Right lobe of liver (tissue), 6 donors: ENCODE measurements at regions not wholly inside any gene's neighbourhood (a gene's known extent, or its start where the extent isn't known, plus 50 kb on each side); places are given as distances from the start of the nearest gene placed in this dataset.

Experiments
- ATAC-seq, 4 donors: fragments of 200-7000 bp; cut with Tn5 transposase; one replicate each; pipeline ENCODE4 v1.9.1; 2020; ENCODE audit warnings: mild to moderate bottlenecking in 4 of 4, moderate library complexity in 4 of 4
- DNase-seq, 3 donors: peaks; one replicate each; pipeline ENCODE4 v3.0.0-alpha.2; 2020
- H3K27ac ChIP-seq, 3 donors: fragments of 200-600 bp; one replicate each; pipeline ENCODE4 v1.8.0; 2022
- H3K27me3 ChIP-seq, 2 donors: fragments of 200-600 bp; one replicate each; pipeline ENCODE4 v1.8.0; 2022
- H3K36me3 ChIP-seq, 4 donors: fragments of 200-600 bp; sonication (generic) in 1 of 4; one replicate each; pipeline versions ENCODE4 v1.5.1 to v1.8.0; 2017 to 2022; ENCODE audit warnings: control low read depth in 1 of 4
- H3K4me1 ChIP-seq, 4 donors: fragments of 200-600 bp; sonication (generic) in 1 of 4; one replicate each; pipeline versions ENCODE4 v1.5.1 to v1.8.0; 2017 to 2022; ENCODE audit warnings: control low read depth in 1 of 4
- H3K4me3 ChIP-seq, 3 donors: fragments of 200-600 bp; one replicate each; pipeline ENCODE4 v1.8.0; 2022
- H3K9me3 ChIP-seq, 4 donors: fragments of 200-600 bp; sonication (generic) in 1 of 4; one replicate each; pipeline versions ENCODE4 v1.5.1 to v1.8.0; 2017 to 2022; ENCODE audit warnings: control low read depth in 1 of 4
- POLR2A ChIP-seq: fragments of 450-650 bp; IDR thresholded peaks from one replicate; pipeline ENCODE4 v1.6.1; 2017; ENCODE audit warnings: antibody characterized with exemption, mild to moderate bottlenecking
- WGBS: methylation state at CpG from one replicate; pipeline ENCODE4 v1.1.6; 2018; ENCODE audit warnings: low coverage, low lambda C conversion rate; ENCODE audit not compliant: insufficient coverage; ENCODE audit errors: missing lambda C conversion rate; 5-methylcytosine and 5-hydroxymethylcytosine counted together
- intact Hi-C, 2 donors: fragments of 100-400 bp; cut with DNase I; formaldehyde crosslinking; loops; one replicate each; pipeline versions ENCODE4 v1.11.2 to v1.14.1; 2022
- TF ChIP-seq, protein P1 (sequence below), 4 donors: fragments of 200-600 bp in 3 of 4; fragments of 450-650 bp in 1 of 4; IDR thresholded peaks; one replicate each; pipeline versions ENCODE4 v1.5.1 to v1.8.0; 2016 to 2022; ENCODE audit warnings: antibody characterized with exemption in 4 of 4, mild to moderate bottlenecking in 2 of 4
- donor health status: DM: no; HTN: yes; CAD: no.
- donor health status: DM: no; HTN: no; CAD: no.
- donor health status: DM: no; HTN: no; CAD: no.
- donor health status: DM: no; HTN: yes; CAD: no.
- donor health status: DM: no; HTN: yes; CAD: no.

DNA sequence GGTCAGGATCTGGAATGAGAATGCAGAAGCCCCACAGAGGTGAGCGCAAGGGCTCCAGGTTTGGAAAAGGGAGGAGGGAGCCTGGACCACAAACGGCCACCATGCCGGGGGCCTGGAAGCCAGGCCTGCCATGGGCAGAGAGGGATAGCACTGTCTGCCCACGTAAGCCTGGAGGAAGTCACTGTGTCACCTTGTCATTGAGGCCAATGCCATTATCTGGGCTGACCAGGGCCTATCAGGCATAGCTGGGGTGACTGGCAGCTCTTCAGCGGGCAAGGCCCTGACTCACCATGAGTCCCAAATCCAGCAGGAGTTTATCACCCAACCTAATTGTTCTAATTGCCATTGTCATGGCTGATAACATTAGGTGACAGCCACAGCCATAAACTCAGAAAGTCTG is 84.6 kb downstream of the MATN1 start:
- no peak for ATAC-seq
- Histone ChIP-seq H3K4me1 (no peaks in the 10 kb centered on the region), H3K4me3 (no peak overlapping the region), H3K9me3 (no peaks in the 10 kb centered on the region), H3K27me3 (no peaks in the 10 kb centered on the region), H3K27ac (no peak overlapping the region), H3K36me3 (no peaks in the 10 kb centered on the region)
- TF ChIP-seq, protein P1, sequence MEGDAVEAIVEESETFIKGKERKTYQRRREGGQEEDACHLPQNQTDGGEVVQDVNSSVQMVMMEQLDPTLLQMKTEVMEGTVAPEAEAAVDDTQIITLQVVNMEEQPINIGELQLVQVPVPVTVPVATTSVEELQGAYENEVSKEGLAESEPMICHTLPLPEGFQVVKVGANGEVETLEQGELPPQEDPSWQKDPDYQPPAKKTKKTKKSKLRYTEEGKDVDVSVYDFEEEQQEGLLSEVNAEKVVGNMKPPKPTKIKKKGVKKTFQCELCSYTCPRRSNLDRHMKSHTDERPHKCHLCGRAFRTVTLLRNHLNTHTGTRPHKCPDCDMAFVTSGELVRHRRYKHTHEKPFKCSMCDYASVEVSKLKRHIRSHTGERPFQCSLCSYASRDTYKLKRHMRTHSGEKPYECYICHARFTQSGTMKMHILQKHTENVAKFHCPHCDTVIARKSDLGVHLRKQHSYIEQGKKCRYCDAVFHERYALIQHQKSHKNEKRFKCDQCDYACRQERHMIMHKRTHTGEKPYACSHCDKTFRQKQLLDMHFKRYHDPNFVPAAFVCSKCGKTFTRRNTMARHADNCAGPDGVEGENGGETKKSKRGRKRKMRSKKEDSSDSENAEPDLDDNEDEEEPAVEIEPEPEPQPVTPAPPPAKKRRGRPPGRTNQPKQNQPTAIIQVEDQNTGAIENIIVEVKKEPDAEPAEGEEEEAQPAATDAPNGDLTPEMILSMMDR (IDR thresholded peaks at IDR 0.05): no peak
- no peak for TF ChIP-seq POLR2A
- WGBS: no CpG with 5 or more reads among the region's 5 CpGs
- peak in 1 of 3 donors; percentile 35 for DNase-seq
- intact Hi-C loops: no loop called here

DNA sequence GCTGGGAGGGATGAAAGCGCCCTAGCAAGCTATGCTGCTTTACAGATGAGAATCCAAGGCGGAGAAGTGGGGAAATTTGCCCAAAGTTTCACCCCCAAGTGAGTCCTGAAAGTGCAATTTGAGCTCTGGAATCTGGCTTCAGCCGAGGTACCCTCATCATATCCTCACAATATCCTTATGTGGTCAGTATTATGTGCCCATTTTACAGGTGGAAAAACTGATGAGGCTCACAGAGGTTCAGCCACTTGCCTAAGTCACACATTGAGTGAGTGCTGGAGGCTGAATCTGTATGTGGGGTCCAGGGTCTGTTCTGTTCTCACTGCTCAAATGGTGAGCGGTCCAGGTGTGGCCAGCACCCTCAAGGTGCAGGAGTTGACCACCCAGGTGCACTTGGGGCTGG is 85.3 kb downstream of the MATN1 start:
- no peak overlapping the region for H3K4me3 ChIP-seq
- WGBS: 60% methylated on average over 3 of the region's 4 CpGs
- no peaks in the 10 kb centered on the region for H3K9me3 ChIP-seq
- DNase-seq: no peak
- TF ChIP-seq, protein P1 (IDR thresholded peaks at IDR 0.05): no peak
- TF ChIP-seq POLR2A: no peak
- ATAC-seq: no peak
- intact Hi-C loops: no loop called here
- no peak overlapping the region for H3K27ac ChIP-seq
- H3K27me3 ChIP-seq: no peaks in the 10 kb centered on the region
- H3K4me1 ChIP-seq: no peaks in the 10 kb centered on the region
- H3K36me3 ChIP-seq: no peaks in the 10 kb centered on the region

DNA sequence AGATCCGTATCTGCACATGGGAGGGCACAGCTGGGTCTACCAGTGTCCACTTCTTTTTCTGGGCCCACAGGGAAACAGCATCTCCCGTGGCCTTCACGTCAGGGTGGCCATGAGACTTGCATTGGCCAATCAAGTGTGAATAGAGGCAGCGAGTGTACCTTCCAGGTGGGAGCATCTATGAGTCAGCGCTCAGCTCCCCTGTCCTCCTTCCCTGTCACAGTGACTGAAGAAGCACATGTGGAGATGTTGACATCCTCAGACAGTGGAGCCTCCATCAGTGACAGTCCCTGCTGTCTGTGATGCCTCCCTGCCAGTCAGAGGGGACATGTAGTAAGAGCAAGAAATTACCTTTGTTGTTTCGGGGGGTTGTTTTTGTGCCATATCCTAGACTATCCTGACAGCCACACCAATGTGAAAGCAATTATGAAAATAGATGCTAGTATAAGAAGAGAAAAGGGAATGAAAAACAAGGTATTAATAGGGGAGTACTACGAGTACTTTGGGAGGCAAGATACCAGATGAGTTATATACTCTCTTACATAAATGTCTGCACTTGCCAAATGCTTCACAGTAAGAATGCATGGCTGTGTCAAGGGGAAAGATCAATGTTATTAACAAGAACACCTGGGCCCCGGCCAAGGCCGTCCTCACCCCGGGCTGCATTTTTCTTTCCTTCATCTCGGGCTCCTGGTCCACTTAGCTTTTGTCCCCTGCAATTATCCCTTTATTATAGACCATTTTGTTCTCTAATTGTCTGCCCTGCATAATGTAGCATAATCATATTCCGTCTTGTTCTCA is 86.0 kb downstream of the MATN1 start:
- Histone ChIP-seq H3K27me3 (no peaks in the 10 kb centered on the region), H3K4me3 (no peak overlapping the region), H3K4me1 (no peaks in the 10 kb centered on the region), H3K9me3 (no peaks in the 10 kb centered on the region), H3K36me3 (no peaks in the 10 kb centered on the region), H3K27ac (no peak overlapping the region)
- intact Hi-C loops: no loop called here
- no peak for TF ChIP-seq POLR2A
- TF ChIP-seq, protein P1 (IDR thresholded peaks at IDR 0.05): no peak
- DNase-seq (no peak), ATAC-seq (no peak)
- 49% methylated on average over 11 of the region's 12 CpGs for WGBS

- Histone ChIP-seq H3K27ac (no peak overlapping the region), H3K9me3 (no peaks in the 10 kb centered on the region), H3K36me3 (no peaks in the 10 kb centered on the region), H3K4me3 (no peak overlapping the region), H3K4me1 (no peaks in the 10 kb centered on the region), H3K27me3 (no peaks in the 10 kb centered on the region)
- DNase-seq: no peak
- ATAC-seq: no peak
- intact Hi-C loops: no loop called here
- WGBS: 71% methylated on average over 3 of the region's 5 CpGs
- no peak for TF ChIP-seq POLR2A
- TF ChIP-seq, protein P1 (IDR thresholded peaks at IDR 0.05): no peak
These were observed 86.8 kb downstream of the MATN1 start for GRCh38 chr1:30636621-30637020.
